ENCODE measurements at regions not wholly inside any gene's neighbourhood (a gene's known extent, or its start where the extent isn't known, plus 50 kb on each side); places are given as distances from the start of the nearest gene placed in this dataset.

DNA sequence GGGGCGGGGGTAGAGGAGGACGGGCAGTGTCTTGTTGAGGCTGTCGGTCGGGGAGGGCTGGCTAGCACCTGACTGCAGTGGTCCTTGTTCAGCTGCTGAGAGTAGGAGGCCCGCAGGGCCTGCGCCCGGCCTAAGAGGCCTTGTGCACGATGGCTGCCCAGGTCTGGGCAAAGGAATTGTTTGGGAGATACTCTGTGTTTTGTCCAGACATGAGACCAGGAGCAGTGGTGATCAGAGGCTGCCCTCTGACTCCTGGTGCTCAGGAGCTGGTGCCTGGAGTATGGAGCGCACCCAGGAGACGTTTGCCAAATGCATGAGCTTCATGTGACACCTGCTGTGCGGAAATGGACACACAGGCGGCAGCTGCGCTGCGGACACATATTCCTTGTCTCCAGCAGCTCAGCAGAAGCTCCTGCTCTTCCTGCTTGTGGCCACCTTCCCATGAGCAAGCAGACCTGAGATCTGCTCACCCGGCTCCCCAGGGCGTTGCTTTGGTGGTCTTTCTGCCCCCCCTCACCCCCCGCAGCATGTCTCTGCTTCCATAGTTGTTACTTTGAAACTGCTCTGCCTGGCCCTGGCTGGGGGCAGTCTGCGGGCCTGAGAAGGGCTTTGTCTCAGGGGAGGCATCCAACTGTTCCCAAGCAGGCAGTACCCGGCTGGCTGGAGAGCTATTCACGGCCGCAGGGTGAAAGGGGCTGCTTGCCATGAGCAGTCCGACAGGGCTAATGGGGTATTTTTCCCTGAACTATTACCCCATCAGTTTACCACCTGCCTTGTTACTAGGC, 163.9 kb downstream of the TEX29 start:
- Histone ChIP-seq H3K27me3 (peaks cover 0 to 11% (median 0%) of the 10 kb centered on the region in 4 donors), H3K36me3 (no peaks in the 10 kb centered on the region), H3K27ac (replicated peaks in 1 of 4) (no peak overlapping the region), H3K9me3 (peaks cover 0 to 29% (median 26%) of the 10 kb centered on the region in 4 donors), H3K4me3 (no peak overlapping the region), H3K4me1 (no peaks in the 10 kb centered on the region)
- intact Hi-C loops (cut with DNase I), result no loop called here
- no peak for DNase-seq (ENCODE audit: extremely low spot score)
- TF ChIP-seq POLR2A (IDR thresholded peaks at IDR 0.05; ENCODE audit: low read depth) (no peak), EP300 (IDR thresholded peaks at IDR 0.05) (no peak), CTCF (IDR thresholded peaks at IDR 0.05) (no peak), POLR2AphosphoS5 (IDR thresholded peaks at IDR 0.05) (no peak)
- 90% methylated on average over 11 of the region's 22 CpGs for WGBS

DNA sequence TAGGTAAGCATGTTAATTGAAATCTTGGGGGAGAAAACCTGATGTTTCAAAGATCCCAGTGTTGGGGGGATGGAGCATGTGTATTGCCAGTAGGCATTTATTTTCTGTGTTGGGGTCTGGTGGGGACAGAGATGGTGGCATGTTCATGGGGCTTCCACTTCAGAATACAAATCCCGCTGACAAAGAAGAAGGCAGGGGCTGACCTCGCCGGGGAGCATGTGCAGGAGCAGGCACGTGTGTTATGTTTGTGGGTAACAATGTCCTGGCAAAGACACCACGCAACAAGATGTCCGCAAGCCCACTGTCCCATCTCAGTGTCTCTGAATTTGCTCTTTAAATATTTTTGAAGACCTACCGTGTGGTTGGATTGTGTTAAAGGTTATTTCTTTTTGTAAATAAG, 164.5 kb downstream of the TEX29 start:
- Histone ChIP-seq H3K36me3 (no peaks in the 10 kb centered on the region), H3K4me1 (no peaks in the 10 kb centered on the region), H3K27ac (replicated peaks in 1 of 4) (no peak overlapping the region), H3K27me3 (peaks cover 0 to 13% (median 0%) of the 10 kb centered on the region in 4 donors), H3K4me3 (no peak overlapping the region), H3K9me3 (peaks cover 0 to 29% (median 26%) of the 10 kb centered on the region in 4 donors)
- intact Hi-C loops (cut with DNase I), result no loop called here
- DNase-seq (ENCODE audit: extremely low spot score), result no peak
- TF ChIP-seq POLR2A (IDR thresholded peaks at IDR 0.05; ENCODE audit: low read depth), result no peak
- no peak for TF ChIP-seq CTCF (IDR thresholded peaks at IDR 0.05)
- TF ChIP-seq POLR2AphosphoS5 (IDR thresholded peaks at IDR 0.05), result no peak
- 91% methylated on average over 7 of the region's 7 CpGs for WGBS

DNA sequence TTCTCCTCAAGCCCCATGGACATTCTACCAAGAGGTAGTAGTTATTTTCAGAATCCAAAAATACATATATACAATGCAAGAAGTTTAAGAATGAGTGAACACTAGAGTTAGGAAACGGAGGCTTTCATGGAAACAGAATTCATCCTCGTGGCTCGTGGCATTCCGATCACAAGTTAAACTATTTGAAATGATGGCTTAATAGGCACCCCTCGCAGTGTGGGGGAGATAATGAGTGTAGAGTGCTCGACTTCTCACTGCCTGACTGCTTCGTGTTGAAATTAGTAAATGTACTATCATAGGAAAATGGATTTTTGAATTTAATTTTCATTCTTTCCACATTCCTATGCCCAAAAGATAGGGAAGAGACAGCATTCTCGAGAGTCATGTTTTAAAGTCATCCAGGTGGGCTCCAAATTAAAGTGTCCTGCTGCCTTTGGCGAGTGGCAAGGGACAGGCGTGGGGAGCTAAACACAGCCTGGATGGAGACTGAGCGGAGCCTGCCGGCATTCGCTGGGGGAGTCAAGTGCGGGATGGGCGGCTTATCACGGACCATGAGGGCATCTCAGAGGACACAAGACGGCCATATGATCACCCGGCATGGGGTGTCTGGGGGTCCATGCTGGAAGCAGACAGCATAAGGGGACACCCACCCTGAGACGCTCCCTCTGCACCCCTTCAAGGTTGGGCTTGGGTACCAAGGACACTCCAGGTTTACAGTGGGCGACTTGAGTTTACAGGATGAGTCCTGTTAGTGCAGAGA, 165.2 kb downstream of the TEX29 start:
- H3K9me3 ChIP-seq, result peaks cover 0 to 29% (median 26%) of the 10 kb centered on the region in 4 donors
- H3K36me3 ChIP-seq, result no peaks in the 10 kb centered on the region
- no peak overlapping the region for H3K27ac ChIP-seq (replicated peaks in 1 of 4)
- intact Hi-C loops (cut with DNase I), result no loop called here
- peaks cover 0 to 13% (median 0%) of the 10 kb centered on the region in 4 donors for H3K27me3 ChIP-seq
- WGBS, result 89% methylated on average over 20 of the region's 20 CpGs
- no peak overlapping the region for H3K4me3 ChIP-seq
- TF ChIP-seq POLR2AphosphoS5 (IDR thresholded peaks at IDR 0.05), result no peak
- TF ChIP-seq POLR2A (IDR thresholded peaks at IDR 0.05; ENCODE audit: low read depth), result no peak
- TF ChIP-seq CTCF (IDR thresholded peaks at IDR 0.05), result no peak
- no peak for TF ChIP-seq EP300 (IDR thresholded peaks at IDR 0.05)
- H3K4me1 ChIP-seq, result no peaks in the 10 kb centered on the region
- DNase-seq (ENCODE audit: extremely low spot score), result no peak

DNA sequence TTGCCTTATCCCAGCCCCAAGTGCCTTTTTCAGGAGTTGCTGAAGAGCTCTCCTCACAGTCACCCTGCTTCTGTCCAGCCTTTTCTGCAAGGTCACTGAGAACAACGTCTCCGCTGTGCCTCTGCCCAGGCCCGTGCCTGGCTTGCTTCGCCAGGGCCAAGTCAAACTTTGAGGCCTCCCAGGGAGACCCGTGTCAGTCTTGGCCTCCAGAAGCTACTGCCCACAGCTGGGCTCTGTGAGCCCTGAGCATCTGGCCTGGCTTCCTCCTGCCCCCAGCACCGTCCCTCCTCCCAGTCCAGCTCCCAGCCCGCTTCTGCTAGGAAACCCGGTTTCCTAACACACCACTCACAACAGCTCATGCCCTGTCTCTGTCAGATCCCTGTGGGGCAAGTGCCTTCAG, 165.9 kb downstream of the TEX29 start:
- Histone ChIP-seq H3K36me3 (no peaks in the 10 kb centered on the region), H3K9me3 (peaks cover 0 to 29% (median 26%) of the 10 kb centered on the region in 4 donors), H3K27me3 (peaks cover 0 to 13% (median 0%) of the 10 kb centered on the region in 4 donors), H3K27ac (replicated peaks in 1 of 4) (no peak overlapping the region), H3K4me1 (no peaks in the 10 kb centered on the region), H3K4me3 (no peak overlapping the region)
- intact Hi-C loops (cut with DNase I), result no loop called here
- TF ChIP-seq POLR2A (IDR thresholded peaks at IDR 0.05; ENCODE audit: low read depth) (no peak), CTCF (IDR thresholded peaks at IDR 0.05) (no peak), POLR2AphosphoS5 (IDR thresholded peaks at IDR 0.05) (no peak), EP300 (IDR thresholded peaks at IDR 0.05) (no peak)
- 82% methylated on average over 8 of the region's 8 CpGs for WGBS
- no peak for DNase-seq (ENCODE audit: extremely low spot score)

Data from esophagus muscularis mucosa (tissue), 4 donors.